Epithelial cell of proximal tubule (primary cell): ENCODE measurements at regions not wholly inside any gene's neighbourhood (a gene's known extent, or its start where the extent isn't known, plus 50 kb on each side); places are given as distances from the start of the nearest gene placed in this dataset.

Source experiments
- DNase-seq: peaks from one replicate; pipeline ENCODE4 v3.0.0-alpha.2; 2011; ENCODE audit warnings: low read depth
- H3K4me3 ChIP-seq: 2 replicates; pipeline ENCODE4 v1.5.1; 2011; ENCODE audit warnings: low read depth, mild to moderate bottlenecking, low read length
- TF ChIP-seq, protein P1 (sequence below): conservative IDR thresholded peaks from 2 replicates; pipeline ENCODE4 v1.5.1; 2012; ENCODE audit warnings: low read depth, mild to moderate bottlenecking, low read length

DNA sequence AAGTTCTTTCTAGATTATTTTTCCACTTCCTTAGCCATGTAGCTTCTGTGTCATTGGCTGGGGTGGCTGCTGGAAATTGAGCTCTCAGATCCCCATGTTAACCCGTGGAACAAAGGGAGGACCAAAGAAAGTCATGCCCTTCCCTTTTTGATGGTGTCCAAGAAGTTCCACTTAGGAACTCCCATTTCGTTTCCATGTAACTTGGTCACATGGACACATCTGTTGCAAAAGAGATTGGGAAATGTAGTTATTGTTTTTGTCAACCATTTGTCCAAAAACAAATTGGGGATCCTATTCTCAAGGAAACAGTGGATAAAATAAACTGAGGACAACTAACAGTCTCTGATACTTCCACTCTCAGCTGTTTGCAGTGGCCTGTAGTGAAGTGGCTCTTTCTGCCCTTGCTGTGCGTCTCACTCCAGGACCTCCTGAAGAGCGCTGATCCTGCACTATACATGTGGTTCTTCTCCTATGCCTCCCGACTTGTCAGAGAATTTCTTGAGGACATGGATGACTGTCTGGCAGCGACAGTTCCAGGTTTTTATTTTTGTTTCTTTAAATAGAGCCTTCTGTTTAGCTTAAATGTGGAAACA is 125.3 kb upstream of the LNX1 start:
- DNase-seq, result no peak
- TF ChIP-seq, protein P1, sequence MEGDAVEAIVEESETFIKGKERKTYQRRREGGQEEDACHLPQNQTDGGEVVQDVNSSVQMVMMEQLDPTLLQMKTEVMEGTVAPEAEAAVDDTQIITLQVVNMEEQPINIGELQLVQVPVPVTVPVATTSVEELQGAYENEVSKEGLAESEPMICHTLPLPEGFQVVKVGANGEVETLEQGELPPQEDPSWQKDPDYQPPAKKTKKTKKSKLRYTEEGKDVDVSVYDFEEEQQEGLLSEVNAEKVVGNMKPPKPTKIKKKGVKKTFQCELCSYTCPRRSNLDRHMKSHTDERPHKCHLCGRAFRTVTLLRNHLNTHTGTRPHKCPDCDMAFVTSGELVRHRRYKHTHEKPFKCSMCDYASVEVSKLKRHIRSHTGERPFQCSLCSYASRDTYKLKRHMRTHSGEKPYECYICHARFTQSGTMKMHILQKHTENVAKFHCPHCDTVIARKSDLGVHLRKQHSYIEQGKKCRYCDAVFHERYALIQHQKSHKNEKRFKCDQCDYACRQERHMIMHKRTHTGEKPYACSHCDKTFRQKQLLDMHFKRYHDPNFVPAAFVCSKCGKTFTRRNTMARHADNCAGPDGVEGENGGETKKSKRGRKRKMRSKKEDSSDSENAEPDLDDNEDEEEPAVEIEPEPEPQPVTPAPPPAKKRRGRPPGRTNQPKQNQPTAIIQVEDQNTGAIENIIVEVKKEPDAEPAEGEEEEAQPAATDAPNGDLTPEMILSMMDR, result no peak

DNA sequence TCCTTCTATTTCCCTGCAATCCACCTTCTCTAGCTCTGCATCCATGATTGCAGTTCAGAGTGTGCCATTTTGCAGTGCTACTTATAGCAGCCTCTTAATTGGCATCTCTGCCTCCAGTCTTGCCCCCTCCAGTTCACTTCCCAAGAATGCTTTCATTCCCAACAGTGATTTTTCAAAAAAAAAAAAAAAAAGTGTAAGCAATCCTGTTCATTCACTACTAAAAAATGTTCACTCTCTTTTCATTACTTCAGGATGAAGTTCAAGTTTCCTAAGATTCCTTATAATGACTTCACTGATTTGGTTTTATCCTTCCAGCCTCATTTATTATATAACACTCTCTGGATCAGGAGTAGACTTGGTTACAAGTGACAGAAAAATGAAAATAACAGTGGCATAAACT is 124.7 kb upstream of the LNX1 start:
- H3K4me3 ChIP-seq, result no peak overlapping the region
- TF ChIP-seq, protein P1, result no peak
- no peak for DNase-seq

More for the DNA sequence above, 125.3 kb upstream of the LNX1 start:
- H3K4me3 ChIP-seq, result no peak overlapping the region

DNA sequence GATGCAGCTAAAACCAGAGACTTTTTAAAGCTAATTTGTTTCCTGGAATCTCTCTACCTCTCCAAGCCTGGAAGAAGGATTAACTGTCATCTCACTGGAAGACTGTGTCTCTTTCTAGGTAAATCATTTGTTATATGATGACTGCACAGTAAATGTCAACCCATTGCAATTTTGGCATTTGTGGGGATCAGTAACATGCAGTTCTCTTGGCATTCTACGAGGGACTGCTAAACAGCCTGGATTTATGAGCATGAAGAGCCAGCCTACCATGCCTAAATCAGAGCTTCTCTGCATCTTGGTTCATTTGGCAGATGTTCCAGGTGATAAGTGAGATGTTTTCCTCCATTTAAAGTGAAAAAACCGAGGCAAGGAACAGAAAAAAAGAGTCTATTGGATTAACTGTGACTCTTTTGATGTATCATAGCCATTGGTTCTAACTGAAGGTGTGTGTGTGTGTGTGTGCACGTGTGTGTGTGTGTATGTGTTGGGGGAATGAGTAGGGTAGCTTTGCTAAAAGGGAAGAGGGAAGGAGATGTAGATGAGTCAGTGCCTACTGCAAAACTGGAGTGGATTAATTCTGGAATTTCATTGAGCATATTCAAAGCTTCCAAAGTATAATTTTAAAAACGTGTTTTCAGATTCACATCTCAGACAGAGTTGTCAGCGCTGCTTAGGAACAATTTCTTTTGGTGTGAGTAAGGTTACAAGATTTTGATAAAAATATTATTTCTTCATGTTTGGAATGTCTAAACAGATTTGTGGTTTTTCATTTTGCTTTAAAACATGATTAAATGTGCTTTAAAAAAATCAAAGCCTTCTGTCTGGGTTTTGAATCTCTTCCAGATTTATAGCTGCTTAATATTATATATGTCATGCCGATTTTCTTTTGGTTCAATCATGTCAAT is 123.2 kb upstream of the LNX1 start:
- DNase-seq, result no peak
- H3K4me3 ChIP-seq, result no peak overlapping the region
- TF ChIP-seq, protein P1, result no peak

DNA sequence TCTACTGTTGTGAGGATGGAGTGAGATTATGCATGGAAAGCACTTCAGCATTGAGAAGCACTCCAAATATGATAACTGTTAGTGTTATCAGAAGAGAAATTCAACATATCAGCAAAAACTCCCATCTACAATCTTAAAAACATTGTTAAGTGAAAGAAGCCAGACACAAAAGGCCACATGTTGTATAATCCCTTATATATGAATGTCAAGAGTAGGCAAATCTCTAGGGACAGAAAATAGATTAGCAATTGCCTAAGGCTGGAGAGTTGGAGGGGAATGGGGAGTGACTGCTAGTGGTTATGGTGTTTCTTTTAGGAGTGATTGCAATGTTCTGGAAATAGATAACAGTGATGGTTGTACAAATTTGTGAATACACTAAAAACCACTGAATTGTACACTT is 122.5 kb upstream of the LNX1 start:
- no peak for DNase-seq
- TF ChIP-seq, protein P1, result no peak

DNA sequence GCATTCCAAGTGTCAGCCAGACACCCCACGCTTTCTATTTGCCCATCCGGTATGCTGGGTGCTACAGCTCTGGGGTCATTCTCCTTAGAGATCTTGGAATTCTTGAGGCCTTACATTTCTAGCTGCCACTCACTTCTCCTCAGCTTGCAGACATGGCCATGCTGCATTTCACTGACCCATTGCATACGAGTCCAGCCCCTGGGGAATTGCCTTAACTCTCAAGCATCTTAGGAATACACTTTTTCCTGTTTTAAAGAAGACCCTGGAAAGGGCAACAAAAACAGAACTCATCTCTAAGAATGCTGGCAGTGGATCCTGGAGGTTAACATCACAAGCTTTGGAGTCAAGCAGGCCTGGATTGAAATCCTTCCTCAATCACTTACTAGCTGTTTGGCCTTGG is 122.0 kb upstream of the LNX1 start:
- TF ChIP-seq, protein P1, result no peak
- no peak for DNase-seq
- no peak overlapping the region for H3K4me3 ChIP-seq

More for the DNA sequence above, 122.5 kb upstream of the LNX1 start:
- no peak overlapping the region for H3K4me3 ChIP-seq

DNA sequence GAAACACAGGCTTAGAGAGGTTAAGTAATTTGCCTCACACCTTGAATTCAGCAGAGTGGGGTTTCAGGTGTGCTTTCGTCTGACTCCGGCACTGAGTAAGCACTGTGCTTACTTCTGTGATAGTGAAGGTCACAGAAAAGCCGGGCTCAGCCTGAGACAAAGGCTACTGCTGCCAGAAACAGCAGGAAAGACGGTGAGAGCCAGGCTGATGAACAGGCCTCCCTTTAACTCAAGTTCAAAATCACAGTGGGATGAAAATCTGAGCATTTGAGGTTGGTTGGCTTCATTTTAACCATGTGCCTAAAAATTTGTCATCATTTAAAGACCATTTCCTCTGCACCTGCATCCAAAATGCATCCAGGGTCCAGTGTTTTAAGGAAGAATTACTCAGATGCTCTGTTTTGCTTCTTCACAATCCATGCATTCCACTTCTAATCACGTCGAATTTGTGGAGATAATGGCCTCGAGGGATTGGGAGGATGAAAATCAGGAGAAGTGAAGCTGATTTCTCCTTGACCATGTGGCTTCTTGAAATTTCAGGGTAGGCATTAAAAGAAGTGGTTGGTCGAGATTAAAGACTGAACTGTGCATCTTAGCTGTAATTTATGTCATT is 121.2 kb upstream of the LNX1 start:
- H3K4me3 ChIP-seq, result no peak overlapping the region
- no peak for DNase-seq
- TF ChIP-seq, protein P1, result no peak
